GM06990 (cell line): ENCODE measurements at regions not wholly inside any gene's neighbourhood (a gene's known extent, or its start where the extent isn't known, plus 50 kb on each side); places are given as distances from the start of the nearest gene placed in this dataset.

Experiments
- DNase-seq: peaks from one replicate; pipeline ENCODE4 v3.0.0-alpha.2; 2011; ENCODE audit not compliant: insufficient read length; ENCODE audit errors: extremely low read depth
- H3K27me3 ChIP-seq: replicated peaks from 2 replicates; pipeline ENCODE4 v1.6.0; 2011; ENCODE audit warnings: low read length; ENCODE audit not compliant: control insufficient read depth, insufficient read depth
- H3K36me3 ChIP-seq: 2 replicates; pipeline ENCODE4 v1.5.1; 2011; ENCODE audit warnings: low read length; ENCODE audit not compliant: control insufficient read depth, insufficient read depth
- H3K4me3 ChIP-seq: replicated peaks from 2 replicates; pipeline ENCODE4 v1.5.1; 2011; ENCODE audit warnings: low read depth, mild to moderate bottlenecking, control low read depth, low read length
- TF ChIP-seq, protein P1 (sequence below): IDR thresholded peaks from 2 replicates; pipeline ENCODE4 v1.5.1; 2011; ENCODE audit warnings: low read length, control low read depth, mild to moderate bottlenecking, inconsistent platforms; ENCODE audit not compliant: insufficient read depth, poor library complexity, severe bottlenecking

DNA sequence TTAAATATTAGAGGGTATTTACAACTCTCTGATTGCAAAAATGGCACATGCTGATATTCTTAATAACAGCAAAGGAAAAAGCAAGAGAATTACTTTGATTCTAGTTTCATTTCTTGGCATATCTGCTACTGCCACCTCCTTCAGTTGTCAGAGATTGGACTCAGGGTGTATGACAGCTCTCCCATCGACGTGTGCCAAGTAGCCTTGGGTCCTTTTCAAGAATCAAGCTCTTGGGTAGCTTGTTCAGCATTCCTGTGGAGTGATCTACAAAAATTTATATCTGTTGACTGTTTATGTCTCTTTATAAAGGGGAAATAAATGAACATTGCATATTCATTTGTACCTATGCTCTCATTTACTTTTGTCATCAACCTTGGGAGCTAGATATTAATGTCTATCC lies 315.6 kb downstream of the PRR16 start:
- TF ChIP-seq, protein P1, sequence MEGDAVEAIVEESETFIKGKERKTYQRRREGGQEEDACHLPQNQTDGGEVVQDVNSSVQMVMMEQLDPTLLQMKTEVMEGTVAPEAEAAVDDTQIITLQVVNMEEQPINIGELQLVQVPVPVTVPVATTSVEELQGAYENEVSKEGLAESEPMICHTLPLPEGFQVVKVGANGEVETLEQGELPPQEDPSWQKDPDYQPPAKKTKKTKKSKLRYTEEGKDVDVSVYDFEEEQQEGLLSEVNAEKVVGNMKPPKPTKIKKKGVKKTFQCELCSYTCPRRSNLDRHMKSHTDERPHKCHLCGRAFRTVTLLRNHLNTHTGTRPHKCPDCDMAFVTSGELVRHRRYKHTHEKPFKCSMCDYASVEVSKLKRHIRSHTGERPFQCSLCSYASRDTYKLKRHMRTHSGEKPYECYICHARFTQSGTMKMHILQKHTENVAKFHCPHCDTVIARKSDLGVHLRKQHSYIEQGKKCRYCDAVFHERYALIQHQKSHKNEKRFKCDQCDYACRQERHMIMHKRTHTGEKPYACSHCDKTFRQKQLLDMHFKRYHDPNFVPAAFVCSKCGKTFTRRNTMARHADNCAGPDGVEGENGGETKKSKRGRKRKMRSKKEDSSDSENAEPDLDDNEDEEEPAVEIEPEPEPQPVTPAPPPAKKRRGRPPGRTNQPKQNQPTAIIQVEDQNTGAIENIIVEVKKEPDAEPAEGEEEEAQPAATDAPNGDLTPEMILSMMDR = no peak
- DNase-seq = no peak
- H3K4me3 ChIP-seq = no peak overlapping the region
- H3K36me3 ChIP-seq = no peaks in the 10 kb centered on the region
- H3K27me3 ChIP-seq = no peaks in the 10 kb centered on the region

GRCh38 chr5:120788481-120788880 lies 324.4 kb downstream of the PRR16 start:
- H3K27me3 ChIP-seq = no peaks in the 10 kb centered on the region
- no peak overlapping the region for H3K4me3 ChIP-seq
- no peaks in the 10 kb centered on the region for H3K36me3 ChIP-seq
- DNase-seq = no peak
- TF ChIP-seq, protein P1 = no peak

- TF ChIP-seq, protein P1 = no peak
- Histone ChIP-seq H3K36me3 (no peaks in the 10 kb centered on the region), H3K27me3 (no peaks in the 10 kb centered on the region), H3K4me3 (no peak overlapping the region)
- DNase-seq = no peak
These were observed 325.8 kb downstream of the PRR16 start for GRCh38 chr5:120789918-120790317.

GRCh38 chr5:120790339-120790738 lies 326.2 kb downstream of the PRR16 start:
- TF ChIP-seq, protein P1 = no peak
- Histone ChIP-seq H3K27me3 (no peaks in the 10 kb centered on the region), H3K4me3 (no peak overlapping the region), H3K36me3 (no peaks in the 10 kb centered on the region)
- no peak for DNase-seq

DNA sequence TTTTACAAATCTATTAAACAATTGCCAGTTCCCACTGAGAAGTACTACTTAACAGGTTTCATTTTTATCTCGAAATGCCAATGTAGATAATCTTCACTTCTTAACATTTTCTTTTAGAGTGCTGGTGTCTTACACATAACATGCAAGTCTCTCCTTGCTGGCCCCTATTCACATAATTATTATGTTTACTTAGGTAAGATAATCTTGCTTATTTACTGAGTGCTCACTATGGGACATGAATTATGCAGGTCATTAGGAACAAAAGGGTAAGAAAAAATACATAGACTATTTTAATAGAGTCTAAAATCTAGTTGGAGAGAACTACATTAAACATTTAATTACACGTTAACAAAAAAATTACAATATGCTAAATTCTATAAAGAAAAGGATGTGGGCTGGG lies 328.4 kb downstream of the PRR16 start:
- TF ChIP-seq, protein P1 = no peak
- H3K36me3 ChIP-seq = no peaks in the 10 kb centered on the region
- no peaks in the 10 kb centered on the region for H3K27me3 ChIP-seq
- no peak for DNase-seq
- H3K4me3 ChIP-seq = no peak overlapping the region

DNA sequence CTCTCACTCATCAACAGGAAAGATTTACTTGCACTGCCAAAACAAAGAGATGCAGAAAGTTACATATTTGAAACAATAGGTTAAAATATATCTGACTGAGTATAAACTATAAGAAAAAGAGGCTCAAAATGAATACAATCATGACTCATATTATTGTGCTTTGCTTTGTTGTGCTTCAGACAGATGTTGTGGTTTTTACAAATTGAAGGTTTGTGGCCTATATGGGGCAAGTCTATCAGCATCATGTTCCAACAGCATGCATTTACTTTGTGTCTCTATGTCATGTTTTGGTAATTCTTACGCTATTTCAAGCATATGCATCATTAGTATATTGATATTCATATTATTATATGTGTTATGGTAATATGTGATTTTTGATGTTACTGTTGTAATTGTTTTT lies 330.0 kb downstream of the PRR16 start:
- H3K4me3 ChIP-seq = no peak overlapping the region
- H3K27me3 ChIP-seq = no peaks in the 10 kb centered on the region
- no peak for DNase-seq
- TF ChIP-seq, protein P1 = no peak
- no peaks in the 10 kb centered on the region for H3K36me3 ChIP-seq
